HepG2 (cell line): ENCODE measurements at regions not wholly inside any gene's neighbourhood (a gene's known extent, or its start where the extent isn't known, plus 50 kb on each side); places are given as distances from the start of the nearest gene placed in this dataset.

Source experiments
- ARNT2 ChIP-seq: sonication (generic); formaldehyde crosslinking; IDR thresholded peaks from 2 replicates; pipeline ENCODE4 v1.8.0; 2022; ENCODE audit warnings: mild to moderate bottlenecking, low read depth, missing genetic modification reagents, moderate library complexity
- CEBPG ChIP-seq: IDR thresholded peaks from 2 replicates; pipeline ENCODE4 v1.6.1; 2016
- ONECUT2 ChIP-seq: sonication (generic); formaldehyde crosslinking; IDR thresholded peaks from 2 replicates; pipeline ENCODE4 v1.4.0; 2020; ENCODE audit warnings: missing genetic modification reagents
- SP1 ChIP-seq, 2 experiments: fragments of 450-650 bp in 1 of 2; sonication (generic) in 1 of 2; formaldehyde crosslinking in 1 of 2; IDR thresholded peaks; 2 replicates each; pipeline versions ENCODE4 v1.4.0 to v1.6.1; 2016 to 2020; ENCODE audit warnings: missing genetic modification reagents in 1 of 2
- SSRP1 ChIP-seq: IDR thresholded peaks from 2 replicates; pipeline ENCODE4 v1.6.1; 2016; ENCODE audit warnings: control low read depth
- ZEB1 ChIP-seq: IDR thresholded peaks from 2 replicates; pipeline ENCODE4 v1.6.1; 2012; ENCODE audit warnings: mild to moderate bottlenecking, low read depth, inconsistent platforms; ENCODE audit not compliant: insufficient replicate concordance
- ZNF570 ChIP-seq: sonication (generic); formaldehyde crosslinking; IDR thresholded peaks from 2 replicates; pipeline ENCODE4 v1.4.0; 2020; ENCODE audit warnings: mild to moderate bottlenecking, missing genetic modification reagents, borderline replicate concordance
- ZNF629 ChIP-seq: sonication (generic); formaldehyde crosslinking; conservative IDR thresholded peaks from 2 replicates; pipeline ENCODE4 v1.5.0; 2020; ENCODE audit warnings: missing genetic modification reagents
- TF ChIP-seq, protein P1 (sequence below), 2 experiments: fragments of 450-650 bp in 1 of 2; sonication (generic) in 1 of 2; formaldehyde crosslinking in 1 of 2; IDR thresholded peaks; 2 replicates each; pipeline versions ENCODE4 v1.6.1 to v1.8.0; 2016 to 2022; ENCODE audit warnings: antibody characterized with exemption in 1 of 2, mild to moderate bottlenecking in 1 of 2, missing genetic modification reagents in 1 of 2
- TF ChIP-seq, protein P2 (sequence below): sonication (generic); formaldehyde crosslinking; IDR thresholded peaks from 2 replicates; pipeline ENCODE4 v1.5.1; 2020; ENCODE audit warnings: mild to moderate bottlenecking, missing genetic modification reagents
- TF ChIP-seq, protein P3 (sequence below): fragments of 450-650 bp; IDR thresholded peaks from 2 replicates; pipeline ENCODE4 v1.6.1; 2017; ENCODE audit warnings: mild to moderate bottlenecking

DNA sequence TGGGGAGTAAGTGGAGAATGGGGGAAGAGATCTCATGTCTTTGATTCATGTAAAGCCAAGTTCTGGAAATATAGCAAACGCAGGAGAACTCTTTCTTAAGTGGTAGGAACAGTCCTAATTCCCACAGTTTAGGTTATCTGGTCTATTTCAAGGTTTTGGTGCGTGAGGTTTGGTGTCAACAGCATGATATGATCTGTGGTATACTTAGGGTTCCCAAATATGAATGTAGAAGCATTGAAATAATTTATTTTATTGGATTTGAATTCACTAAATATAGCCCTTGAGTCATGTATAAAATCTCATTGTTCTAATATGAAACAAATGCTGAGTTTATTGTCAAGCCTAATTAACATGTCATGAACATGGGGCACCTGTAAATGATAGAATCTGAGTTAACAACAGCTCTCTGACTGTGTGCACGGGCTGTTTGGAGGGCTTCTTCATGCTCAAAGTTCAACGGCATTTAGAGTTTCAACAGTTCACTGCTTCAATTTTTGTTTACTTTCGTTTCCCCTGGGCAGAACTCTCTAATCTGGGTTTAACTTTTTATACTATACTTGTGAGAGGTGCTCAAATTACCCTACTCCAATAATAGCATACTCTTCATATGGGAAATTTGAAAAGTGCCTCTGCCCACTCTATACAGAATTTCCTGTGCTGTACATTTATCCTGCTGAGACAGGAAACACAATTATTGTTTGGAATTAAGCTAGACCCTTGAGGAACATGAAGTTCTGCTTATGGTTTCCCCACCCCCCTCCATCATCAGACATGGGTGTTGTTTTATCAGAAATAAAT is 236.3 kb upstream of the ZNF217 start (continued):
- TF ChIP-seq ARNT2 (CRISPR knock-in tag): 0 out of 2 replicates have a peak, but pooled peaks have one; percentile 35
- no peak for TF ChIP-seq ONECUT2
- TF ChIP-seq, protein P1, sequence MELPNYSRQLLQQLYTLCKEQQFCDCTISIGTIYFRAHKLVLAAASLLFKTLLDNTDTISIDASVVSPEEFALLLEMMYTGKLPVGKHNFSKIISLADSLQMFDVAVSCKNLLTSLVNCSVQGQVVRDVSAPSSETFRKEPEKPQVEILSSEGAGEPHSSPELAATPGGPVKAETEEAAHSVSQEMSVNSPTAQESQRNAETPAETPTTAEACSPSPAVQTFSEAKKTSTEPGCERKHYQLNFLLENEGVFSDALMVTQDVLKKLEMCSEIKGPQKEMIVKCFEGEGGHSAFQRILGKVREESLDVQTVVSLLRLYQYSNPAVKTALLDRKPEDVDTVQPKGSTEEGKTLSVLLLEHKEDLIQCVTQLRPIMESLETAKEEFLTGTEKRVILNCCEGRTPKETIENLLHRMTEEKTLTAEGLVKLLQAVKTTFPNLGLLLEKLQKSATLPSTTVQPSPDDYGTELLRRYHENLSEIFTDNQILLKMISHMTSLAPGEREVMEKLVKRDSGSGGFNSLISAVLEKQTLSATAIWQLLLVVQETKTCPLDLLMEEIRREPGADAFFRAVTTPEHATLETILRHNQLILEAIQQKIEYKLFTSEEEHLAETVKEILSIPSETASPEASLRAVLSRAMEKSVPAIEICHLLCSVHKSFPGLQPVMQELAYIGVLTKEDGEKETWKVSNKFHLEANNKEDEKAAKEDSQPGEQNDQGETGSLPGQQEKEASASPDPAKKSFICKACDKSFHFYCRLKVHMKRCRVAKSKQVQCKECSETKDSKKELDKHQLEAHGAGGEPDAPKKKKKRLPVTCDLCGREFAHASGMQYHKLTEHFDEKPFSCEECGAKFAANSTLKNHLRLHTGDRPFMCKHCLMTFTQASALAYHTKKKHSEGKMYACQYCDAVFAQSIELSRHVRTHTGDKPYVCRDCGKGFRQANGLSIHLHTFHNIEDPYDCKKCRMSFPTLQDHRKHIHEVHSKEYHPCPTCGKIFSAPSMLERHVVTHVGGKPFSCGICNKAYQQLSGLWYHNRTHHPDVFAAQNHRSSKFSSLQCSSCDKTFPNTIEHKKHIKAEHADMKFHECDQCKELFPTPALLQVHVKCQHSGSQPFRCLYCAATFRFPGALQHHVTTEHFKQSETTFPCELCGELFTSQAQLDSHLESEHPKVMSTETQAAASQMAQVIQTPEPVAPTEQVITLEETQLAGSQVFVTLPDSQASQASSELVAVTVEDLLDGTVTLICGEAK (IDR thresholded peaks at IDR 0.05): no peak
- TF ChIP-seq, protein P1 (CRISPR knock-in tag; IDR thresholded peaks at IDR 0.05): no peak; the same call in 1 of the 2 replicates
- TF ChIP-seq SP1 (IDR thresholded peaks at IDR 0.05): no peak
- no peak for TF ChIP-seq SP1 (CRISPR knock-in tag; IDR thresholded peaks at IDR 0.05)
- no peak for TF ChIP-seq ZEB1
- TF ChIP-seq ZNF570 (CRISPR knock-in tag): no peak
- no peak for TF ChIP-seq SSRP1 (CRISPR knock-in tag)
- peak; percentile 60 for TF ChIP-seq CEBPG (CRISPR knock-in tag)
- TF ChIP-seq, protein P2, sequence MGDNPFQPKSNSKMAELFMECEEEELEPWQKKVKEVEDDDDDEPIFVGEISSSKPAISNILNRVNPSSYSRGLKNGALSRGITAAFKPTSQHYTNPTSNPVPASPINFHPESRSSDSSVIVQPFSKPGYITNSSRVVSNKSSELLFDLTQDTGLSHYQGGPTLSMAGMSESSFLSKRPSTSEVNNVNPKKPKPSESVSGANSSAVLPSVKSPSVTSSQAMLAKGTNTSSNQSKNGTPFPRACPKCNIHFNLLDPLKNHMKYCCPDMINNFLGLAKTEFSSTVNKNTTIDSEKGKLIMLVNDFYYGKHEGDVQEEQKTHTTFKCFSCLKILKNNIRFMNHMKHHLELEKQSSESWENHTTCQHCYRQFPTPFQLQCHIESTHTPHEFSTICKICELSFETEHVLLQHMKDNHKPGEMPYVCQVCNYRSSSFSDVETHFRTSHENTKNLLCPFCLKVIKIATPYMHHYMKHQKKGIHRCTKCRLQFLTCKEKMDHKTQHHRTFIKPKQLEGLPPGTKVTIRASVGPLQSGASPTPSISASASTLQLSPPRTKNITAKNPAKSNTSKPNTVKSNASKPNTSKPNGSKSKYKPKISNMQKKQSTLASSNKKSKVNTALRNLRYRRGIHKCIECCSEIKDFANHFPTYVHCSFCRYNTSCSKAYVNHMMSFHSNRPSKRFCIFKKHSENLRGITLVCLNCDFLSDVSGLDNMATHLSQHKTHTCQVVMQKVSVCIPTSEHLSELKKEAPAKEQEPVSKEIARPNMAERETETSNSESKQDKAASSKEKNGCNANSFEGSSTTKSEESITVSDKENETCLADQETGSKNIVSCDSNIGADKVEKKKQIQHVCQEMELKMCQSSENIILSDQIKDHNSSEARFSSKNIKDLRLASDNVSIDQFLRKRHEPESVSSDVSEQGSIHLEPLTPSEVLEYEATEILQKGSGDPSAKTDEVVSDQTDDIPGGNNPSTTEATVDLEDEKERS (CRISPR knock-in tag): peak; percentile 77; the same call in 1 of the 2 replicates
- TF ChIP-seq, protein P3, sequence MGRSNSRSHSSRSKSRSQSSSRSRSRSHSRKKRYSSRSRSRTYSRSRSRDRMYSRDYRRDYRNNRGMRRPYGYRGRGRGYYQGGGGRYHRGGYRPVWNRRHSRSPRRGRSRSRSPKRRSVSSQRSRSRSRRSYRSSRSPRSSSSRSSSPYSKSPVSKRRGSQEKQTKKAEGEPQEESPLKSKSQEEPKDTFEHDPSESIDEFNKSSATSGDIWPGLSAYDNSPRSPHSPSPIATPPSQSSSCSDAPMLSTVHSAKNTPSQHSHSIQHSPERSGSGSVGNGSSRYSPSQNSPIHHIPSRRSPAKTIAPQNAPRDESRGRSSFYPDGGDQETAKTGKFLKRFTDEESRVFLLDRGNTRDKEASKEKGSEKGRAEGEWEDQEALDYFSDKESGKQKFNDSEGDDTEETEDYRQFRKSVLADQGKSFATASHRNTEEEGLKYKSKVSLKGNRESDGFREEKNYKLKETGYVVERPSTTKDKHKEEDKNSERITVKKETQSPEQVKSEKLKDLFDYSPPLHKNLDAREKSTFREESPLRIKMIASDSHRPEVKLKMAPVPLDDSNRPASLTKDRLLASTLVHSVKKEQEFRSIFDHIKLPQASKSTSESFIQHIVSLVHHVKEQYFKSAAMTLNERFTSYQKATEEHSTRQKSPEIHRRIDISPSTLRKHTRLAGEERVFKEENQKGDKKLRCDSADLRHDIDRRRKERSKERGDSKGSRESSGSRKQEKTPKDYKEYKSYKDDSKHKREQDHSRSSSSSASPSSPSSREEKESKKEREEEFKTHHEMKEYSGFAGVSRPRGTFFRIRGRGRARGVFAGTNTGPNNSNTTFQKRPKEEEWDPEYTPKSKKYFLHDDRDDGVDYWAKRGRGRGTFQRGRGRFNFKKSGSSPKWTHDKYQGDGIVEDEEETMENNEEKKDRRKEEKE: no peak
- no peak for TF ChIP-seq ZNF629 (CRISPR knock-in tag)
